HG03280 (cell line): ENCODE measurements at regions not wholly inside any gene's neighbourhood (a gene's known extent, or its start where the extent isn't known, plus 50 kb on each side); places are given as distances from the start of the nearest gene placed in this dataset.

Source experiments
- ATAC-seq: cut with Tn5 transposase; IDR thresholded peaks from one replicate; pipeline ENCODE4 v1.9.1; 2021; ENCODE audit warnings: mild to moderate bottlenecking, moderate library complexity; ENCODE audit not compliant: unreplicated experiment

GRCh38 chr14:95413289-95414215 lies 93.8 kb upstream of the CLMN start:
- no peak for ATAC-seq

- ATAC-seq: no peak
Observed at GRCh38 chr14:95410838-95411237, 91.1 kb upstream of the CLMN start.

- no peak for ATAC-seq
Observed at GRCh38 chr14:95409477-95410272, 90.0 kb upstream of the CLMN start.

- no peak for ATAC-seq
Observed at GRCh38 chr14:95408731-95409476, 89.2 kb upstream of the CLMN start.

- no peak for ATAC-seq
Observed at GRCh38 chr14:95407354-95407753, 87.6 kb upstream of the CLMN start.

GRCh38 chr14:95406756-95407277 lies 87.1 kb upstream of the CLMN start:
- no peak for ATAC-seq

- no peak for ATAC-seq
Observed at GRCh38 chr14:95404583-95404982, 84.9 kb upstream of the CLMN start.

- ATAC-seq: no peak
Observed at GRCh38 chr14:95402578-95402977, 82.9 kb upstream of the CLMN start.

- no peak for ATAC-seq
Observed at GRCh38 chr14:95402176-95402575, 82.5 kb upstream of the CLMN start.

GRCh38 chr14:95398630-95399547 lies 79.2 kb upstream of the CLMN start:
- ATAC-seq: no peak

- ATAC-seq: no peak
Observed at GRCh38 chr14:95397325-95397724, 77.6 kb upstream of the CLMN start.

GRCh38 chr14:95396221-95396620 lies 76.5 kb upstream of the CLMN start:
- no peak for ATAC-seq

- ATAC-seq: no peak
Observed at GRCh38 chr14:95395098-95395737, 75.5 kb upstream of the CLMN start.

- ATAC-seq: no peak
Observed at GRCh38 chr14:95394297-95395097, 74.8 kb upstream of the CLMN start.

- ATAC-seq: no peak
Observed at GRCh38 chr14:95392841-95393240, 73.1 kb upstream of the CLMN start.

- no peak for ATAC-seq
Observed at GRCh38 chr14:95391331-95391730, 71.6 kb upstream of the CLMN start.

- no peak for ATAC-seq
Observed at GRCh38 chr14:95389471-95390011, 69.8 kb upstream of the CLMN start.

- no peak for ATAC-seq
Observed at GRCh38 chr14:95388699-95389098, 69.0 kb upstream of the CLMN start.
